ENCODE measurements at regions not wholly inside any gene's neighbourhood (a gene's known extent, or its start where the extent isn't known, plus 50 kb on each side); places are given as distances from the start of the nearest gene placed in this dataset.
"Not testable (repeated sequence)": the region's sequence is repeated elsewhere in the genome, so short reads cannot be mapped to it uniquely, and the experiment has no call there.

GRCh38 chr6:56798163-56798562, 155.5 kb upstream of the DST start:
- DNase-seq, result no peak

- DNase-seq, result no peak
Measured at GRCh38 chr6:56796196-56796532, 153.5 kb upstream of the DST start.

- DNase-seq, result no peak
Measured at GRCh38 chr6:56795466-56796195, 152.9 kb upstream of the DST start.

GRCh38 chr6:56794421-56794820, 151.7 kb upstream of the DST start:
- no peak for DNase-seq

GRCh38 chr6:56793938-56794337, 151.2 kb upstream of the DST start:
- no peak for DNase-seq

GRCh38 chr6:56790414-56790813, 147.7 kb upstream of the DST start:
- no peak for DNase-seq

GRCh38 chr6:56789879-56790278, 147.2 kb upstream of the DST start:
- no peak for DNase-seq

GRCh38 chr6:56789342-56789741, 146.7 kb upstream of the DST start:
- no peak for DNase-seq

GRCh38 chr6:56787209-56787608, 144.5 kb upstream of the DST start:
- DNase-seq, result no peak

GRCh38 chr6:56786256-56786655, 143.6 kb upstream of the DST start:
- no peak for DNase-seq

- not testable (repeated sequence) for DNase-seq
Measured at GRCh38 chr6:56785536-56785935, 142.8 kb upstream of the DST start.

GRCh38 chr6:56780109-56780508, 137.4 kb upstream of the DST start:
- not testable (repeated sequence) for DNase-seq

GRCh38 chr6:56778503-56778902, 135.8 kb upstream of the DST start:
- DNase-seq, result not testable (repeated sequence)

- no peak for DNase-seq
Measured at GRCh38 chr6:56775498-56776166, 132.9 kb upstream of the DST start.

GRCh38 chr6:56772737-56773184, 130.1 kb upstream of the DST start:
- DNase-seq, result no peak

- DNase-seq, result no peak
Measured at GRCh38 chr6:56771929-56772607, 129.4 kb upstream of the DST start.

GRCh38 chr6:56771189-56771588, 128.5 kb upstream of the DST start:
- no peak for DNase-seq

- DNase-seq, result no peak
Measured at GRCh38 chr6:56770011-56770520, 127.4 kb upstream of the DST start.

- DNase-seq, result no peak
Measured at GRCh38 chr6:56767892-56768531, 125.3 kb upstream of the DST start.

GRCh38 chr6:56767435-56767834, 124.7 kb upstream of the DST start:
- DNase-seq, result no peak

- DNase-seq, result no peak
Measured at GRCh38 chr6:56766806-56767178, 124.1 kb upstream of the DST start.

- no peak for DNase-seq
Measured at GRCh38 chr6:56766139-56766805, 123.6 kb upstream of the DST start.

- no peak for DNase-seq
Measured at GRCh38 chr6:56765494-56765893, 122.8 kb upstream of the DST start.

Measured in T1000 (cell line).